ENCODE measurements at regions not wholly inside any gene's neighbourhood (a gene's known extent, or its start where the extent isn't known, plus 50 kb on each side); places are given as distances from the start of the nearest gene placed in this dataset.

GRCh38 chr5:163281512-163281911 is 155.9 kb upstream of the CCNG1 start:
- H3K27me3 ChIP-seq, result no peaks in the 10 kb centered on the region
- H3K4me1 ChIP-seq, result no peaks in the 10 kb centered on the region
- H3K4me3 ChIP-seq, result no peak overlapping the region
- no peak overlapping the region for H3K27ac ChIP-seq
- no peak for DNase-seq
- TF ChIP-seq, protein P1, sequence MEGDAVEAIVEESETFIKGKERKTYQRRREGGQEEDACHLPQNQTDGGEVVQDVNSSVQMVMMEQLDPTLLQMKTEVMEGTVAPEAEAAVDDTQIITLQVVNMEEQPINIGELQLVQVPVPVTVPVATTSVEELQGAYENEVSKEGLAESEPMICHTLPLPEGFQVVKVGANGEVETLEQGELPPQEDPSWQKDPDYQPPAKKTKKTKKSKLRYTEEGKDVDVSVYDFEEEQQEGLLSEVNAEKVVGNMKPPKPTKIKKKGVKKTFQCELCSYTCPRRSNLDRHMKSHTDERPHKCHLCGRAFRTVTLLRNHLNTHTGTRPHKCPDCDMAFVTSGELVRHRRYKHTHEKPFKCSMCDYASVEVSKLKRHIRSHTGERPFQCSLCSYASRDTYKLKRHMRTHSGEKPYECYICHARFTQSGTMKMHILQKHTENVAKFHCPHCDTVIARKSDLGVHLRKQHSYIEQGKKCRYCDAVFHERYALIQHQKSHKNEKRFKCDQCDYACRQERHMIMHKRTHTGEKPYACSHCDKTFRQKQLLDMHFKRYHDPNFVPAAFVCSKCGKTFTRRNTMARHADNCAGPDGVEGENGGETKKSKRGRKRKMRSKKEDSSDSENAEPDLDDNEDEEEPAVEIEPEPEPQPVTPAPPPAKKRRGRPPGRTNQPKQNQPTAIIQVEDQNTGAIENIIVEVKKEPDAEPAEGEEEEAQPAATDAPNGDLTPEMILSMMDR (IDR thresholded peaks at IDR 0.05), result no peak
- TF ChIP-seq POLR2A (IDR thresholded peaks at IDR 0.05), result no peak
- no peaks in the 10 kb centered on the region for H3K36me3 ChIP-seq
- H3K9me3 ChIP-seq, result no peaks in the 10 kb centered on the region

GRCh38 chr5:163293836-163294235 is 143.6 kb upstream of the CCNG1 start:
- Histone ChIP-seq H3K4me1 (no peaks in the 10 kb centered on the region), H3K27ac (no peak overlapping the region)
- TF ChIP-seq, protein P1 (IDR thresholded peaks at IDR 0.05), result no peak
- no peak for TF ChIP-seq POLR2A (IDR thresholded peaks at IDR 0.05)

GRCh38 chr5:163303718-163304117 is 133.7 kb upstream of the CCNG1 start:
- Histone ChIP-seq H3K27me3 (no peaks in the 10 kb centered on the region), H3K36me3 (no peaks in the 10 kb centered on the region), H3K27ac (no peak overlapping the region), H3K9me3 (no peaks in the 10 kb centered on the region), H3K4me3 (no peak overlapping the region), H3K4me1 (no peaks in the 10 kb centered on the region)
- no peak for TF ChIP-seq POLR2A (IDR thresholded peaks at IDR 0.05)
- TF ChIP-seq, protein P1 (IDR thresholded peaks at IDR 0.05), result no peak
- no peak for DNase-seq

More at GRCh38 chr5:163293836-163294235, 143.6 kb upstream of the CCNG1 start:
- H3K36me3 ChIP-seq, result no peaks in the 10 kb centered on the region
- H3K9me3 ChIP-seq, result no peaks in the 10 kb centered on the region
- H3K4me3 ChIP-seq, result no peak overlapping the region
- no peaks in the 10 kb centered on the region for H3K27me3 ChIP-seq
- DNase-seq, result no peak

GRCh38 chr5:163305655-163306054 is 131.7 kb upstream of the CCNG1 start:
- H3K36me3 ChIP-seq, result no peaks in the 10 kb centered on the region
- TF ChIP-seq, protein P1 (IDR thresholded peaks at IDR 0.05), result no peak
- no peak for TF ChIP-seq POLR2A (IDR thresholded peaks at IDR 0.05)
- H3K4me3 ChIP-seq, result no peak overlapping the region
- H3K4me1 ChIP-seq, result no peaks in the 10 kb centered on the region
- no peaks in the 10 kb centered on the region for H3K27me3 ChIP-seq
- H3K27ac ChIP-seq, result no peak overlapping the region
- no peaks in the 10 kb centered on the region for H3K9me3 ChIP-seq
- DNase-seq, result no peak

DNA sequence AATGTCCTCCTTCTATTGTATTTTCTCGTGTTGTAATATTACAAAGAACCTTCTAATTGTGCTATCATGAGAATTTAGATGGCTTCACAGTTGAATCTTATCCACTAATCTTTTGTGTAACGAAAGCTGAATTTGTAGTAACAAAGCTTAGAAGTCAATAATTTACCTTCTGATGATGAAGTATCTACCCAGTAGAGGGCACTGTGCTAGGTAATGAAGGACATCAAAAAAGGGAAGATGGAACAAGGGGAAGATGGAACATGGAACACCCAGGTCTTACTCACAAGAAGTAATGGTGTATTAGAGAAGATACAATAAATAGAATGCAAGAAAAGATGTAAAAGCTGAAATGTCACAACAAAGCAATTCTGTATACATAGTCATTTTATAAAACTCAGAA is 131.0 kb upstream of the CCNG1 start:
- Histone ChIP-seq H3K27me3 (no peaks in the 10 kb centered on the region), H3K9me3 (no peaks in the 10 kb centered on the region), H3K27ac (no peak overlapping the region), H3K4me3 (no peak overlapping the region), H3K4me1 (no peaks in the 10 kb centered on the region), H3K36me3 (no peaks in the 10 kb centered on the region)
- DNase-seq, result no peak
- TF ChIP-seq POLR2A (IDR thresholded peaks at IDR 0.05), result no peak
- TF ChIP-seq, protein P1 (IDR thresholded peaks at IDR 0.05), result peak in 3 of 6 experiments; percentile 19 to 33 (median 29)

GRCh38 chr5:163309914-163310313 is 127.5 kb upstream of the CCNG1 start:
- no peak for DNase-seq
- Histone ChIP-seq H3K4me3 (no peak overlapping the region), H3K27ac (no peak overlapping the region), H3K4me1 (no peaks in the 10 kb centered on the region), H3K9me3 (peaks cover 0 to 5% (median 0%) of the 10 kb centered on the region in 4 donors), H3K36me3 (no peaks in the 10 kb centered on the region), H3K27me3 (no peaks in the 10 kb centered on the region)
- no peak for TF ChIP-seq POLR2A (IDR thresholded peaks at IDR 0.05)
- TF ChIP-seq, protein P1 (IDR thresholded peaks at IDR 0.05), result no peak
